Fibroblast of lung (primary cell): ENCODE measurements at regions not wholly inside any gene's neighbourhood (a gene's known extent, or its start where the extent isn't known, plus 50 kb on each side); places are given as distances from the start of the nearest gene placed in this dataset.

ENCODE experiments used
- EZH2 ChIP-seq: IDR thresholded peaks from 2 replicates; pipeline ENCODE4 v1.5.1; 2012; ENCODE audit warnings: low read length, control low read depth, mild to moderate bottlenecking; ENCODE audit errors: missing control alignments
- TF ChIP-seq, protein P1 (sequence below), 2 donors: IDR thresholded peaks in 1 of 2; conservative IDR thresholded peaks in 1 of 2; 1 replicate in 1 of 2; 2 replicates in 1 of 2; pipeline ENCODE4 v1.5.1; 2011 to 2012; ENCODE audit warnings: low read length in 2 of 2, control low read depth in 1 of 2, inconsistent platforms in 1 of 2, low read depth in 1 of 2, mild to moderate bottlenecking in 1 of 2

DNA sequence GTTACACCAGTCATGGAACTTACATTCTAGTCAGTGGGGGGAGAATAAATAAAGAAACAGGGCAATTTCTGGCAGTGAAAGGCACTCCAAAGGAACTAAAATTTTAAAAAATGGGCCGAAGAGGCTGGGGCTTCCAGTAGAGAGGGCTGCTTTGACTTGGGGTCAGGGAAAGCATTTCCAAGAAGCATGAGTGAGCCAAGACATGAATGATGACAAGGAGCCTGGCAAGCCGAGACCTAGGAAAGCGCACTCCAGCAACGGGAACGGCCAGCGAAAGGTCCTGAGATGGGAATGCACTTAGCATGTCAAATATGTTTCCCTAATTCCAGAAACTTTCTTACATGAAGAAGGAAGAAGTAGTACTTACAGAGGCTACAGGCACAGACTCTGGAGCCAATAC lies 95.4 kb upstream of the NGF start:
- TF ChIP-seq, protein P1, sequence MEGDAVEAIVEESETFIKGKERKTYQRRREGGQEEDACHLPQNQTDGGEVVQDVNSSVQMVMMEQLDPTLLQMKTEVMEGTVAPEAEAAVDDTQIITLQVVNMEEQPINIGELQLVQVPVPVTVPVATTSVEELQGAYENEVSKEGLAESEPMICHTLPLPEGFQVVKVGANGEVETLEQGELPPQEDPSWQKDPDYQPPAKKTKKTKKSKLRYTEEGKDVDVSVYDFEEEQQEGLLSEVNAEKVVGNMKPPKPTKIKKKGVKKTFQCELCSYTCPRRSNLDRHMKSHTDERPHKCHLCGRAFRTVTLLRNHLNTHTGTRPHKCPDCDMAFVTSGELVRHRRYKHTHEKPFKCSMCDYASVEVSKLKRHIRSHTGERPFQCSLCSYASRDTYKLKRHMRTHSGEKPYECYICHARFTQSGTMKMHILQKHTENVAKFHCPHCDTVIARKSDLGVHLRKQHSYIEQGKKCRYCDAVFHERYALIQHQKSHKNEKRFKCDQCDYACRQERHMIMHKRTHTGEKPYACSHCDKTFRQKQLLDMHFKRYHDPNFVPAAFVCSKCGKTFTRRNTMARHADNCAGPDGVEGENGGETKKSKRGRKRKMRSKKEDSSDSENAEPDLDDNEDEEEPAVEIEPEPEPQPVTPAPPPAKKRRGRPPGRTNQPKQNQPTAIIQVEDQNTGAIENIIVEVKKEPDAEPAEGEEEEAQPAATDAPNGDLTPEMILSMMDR (conservative IDR thresholded peaks at IDR 0.05 in 1 of 2, IDR thresholded peaks at IDR 0.05 in 1 of 2; ENCODE audit: low read depth in 1 of 2, low read length in 2 of 2): no peak
- no peak for TF ChIP-seq EZH2
